Kidney capillary endothelial cell (primary cell): ENCODE measurements at regions not wholly inside any gene's neighbourhood (a gene's known extent, or its start where the extent isn't known, plus 50 kb on each side); places are given as distances from the start of the nearest gene placed in this dataset.

Source experiments
- DNase-seq: peaks from one replicate; pipeline ENCODE4 v3.0.0-alpha.2; 2018; ENCODE audit warnings: low spot score

GRCh38 chr15:95868970-95869369 lies 461.5 kb upstream of the NR2F2 start:
- no peak for DNase-seq

GRCh38 chr15:95869920-95870319 lies 460.6 kb upstream of the NR2F2 start:
- DNase-seq: no peak

- DNase-seq: no peak
These were observed 458.1 kb upstream of the NR2F2 start for GRCh38 chr15:95872366-95872771.

- no peak for DNase-seq
These were observed 455.9 kb upstream of the NR2F2 start for GRCh38 chr15:95874637-95875036.

GRCh38 chr15:95875121-95875643 lies 455.3 kb upstream of the NR2F2 start:
- DNase-seq: no peak

GRCh38 chr15:95880031-95880570 lies 450.4 kb upstream of the NR2F2 start:
- DNase-seq: no peak

GRCh38 chr15:95880630-95881029 lies 449.9 kb upstream of the NR2F2 start:
- no peak for DNase-seq

- no peak for DNase-seq
These were observed 447.4 kb upstream of the NR2F2 start for GRCh38 chr15:95883064-95883463.

GRCh38 chr15:95884276-95884675 lies 446.2 kb upstream of the NR2F2 start:
- DNase-seq: no peak

- DNase-seq: no peak
These were observed 442.7 kb upstream of the NR2F2 start for GRCh38 chr15:95887666-95888390.

- DNase-seq: no peak
These were observed 441.7 kb upstream of the NR2F2 start for GRCh38 chr15:95888762-95889161.

- no peak for DNase-seq
These were observed 436.0 kb upstream of the NR2F2 start for GRCh38 chr15:95894407-95894956.

- no peak for DNase-seq
These were observed 435.0 kb upstream of the NR2F2 start for GRCh38 chr15:95895508-95895907.

- no peak for DNase-seq
These were observed 432.8 kb upstream of the NR2F2 start for GRCh38 chr15:95897651-95898050.

- DNase-seq: no peak
These were observed 431.7 kb upstream of the NR2F2 start for GRCh38 chr15:95898761-95899160.

GRCh38 chr15:95901271-95901670 lies 429.2 kb upstream of the NR2F2 start:
- no peak for DNase-seq

GRCh38 chr15:95902606-95903005 lies 427.9 kb upstream of the NR2F2 start:
- no peak for DNase-seq

GRCh38 chr15:95903352-95903751 lies 427.1 kb upstream of the NR2F2 start:
- DNase-seq: no peak

GRCh38 chr15:95910643-95911212 lies 419.8 kb upstream of the NR2F2 start:
- DNase-seq: no peak

- DNase-seq: no peak
These were observed 418.8 kb upstream of the NR2F2 start for GRCh38 chr15:95911570-95912279.

GRCh38 chr15:95912280-95912625 lies 418.2 kb upstream of the NR2F2 start:
- no peak for DNase-seq

- DNase-seq: no peak
These were observed 417.8 kb upstream of the NR2F2 start for GRCh38 chr15:95912728-95913127.

- no peak for DNase-seq
These were observed 413.9 kb upstream of the NR2F2 start for GRCh38 chr15:95916568-95916967.
